Cardiac muscle cell (in vitro differentiated cells and primary cell): ENCODE measurements at regions not wholly inside any gene's neighbourhood (a gene's known extent, or its start where the extent isn't known, plus 50 kb on each side); places are given as distances from the start of the nearest gene placed in this dataset.

ENCODE experiments used
- DNase-seq, 2 donors: peaks; one replicate each; pipeline versions ENCODE4 v3.0.0 to v3.0.0-alpha.2; 2010 to 2017; ENCODE audit warnings: low read depth in 1 of 2, low spot score in 1 of 2
- H3K27ac ChIP-seq: fragments of 200-600 bp; sonication (generic); 2 replicates; pipeline ENCODE4 v1.5.1; 2016
- H3K27me3 ChIP-seq: fragments of 200-600 bp; sonication (generic); 2 replicates; pipeline ENCODE4 v1.6.0; 2016; ENCODE audit warnings: control low read depth
- H3K36me3 ChIP-seq: fragments of 200-600 bp; sonication (generic); 2 replicates; pipeline ENCODE4 v1.5.1; 2016; ENCODE audit warnings: control low read depth
- H3K4me1 ChIP-seq: fragments of 200-600 bp; sonication (generic); 2 replicates; pipeline ENCODE4 v1.8.1; 2017; ENCODE audit warnings: low read depth, mild to moderate bottlenecking, mixed run types
- H3K4me3 ChIP-seq: fragments of 200-600 bp; sonication (generic); 2 replicates; pipeline ENCODE4 v1.5.1; 2016; ENCODE audit warnings: mild to moderate bottlenecking
- H3K9me3 ChIP-seq: fragments of 200-600 bp; sonication (generic); 2 replicates; pipeline ENCODE4 v1.5.1; 2017; ENCODE audit warnings: low read depth, mild to moderate bottlenecking, control low read depth
- CTCF ChIP-seq: IDR thresholded peaks from 2 replicates; pipeline ENCODE4 v1.5.1; 2012; ENCODE audit warnings: low read depth, mild to moderate bottlenecking, low read length

- no peaks in the 10 kb centered on the region for H3K9me3 ChIP-seq
- no peak overlapping the region for H3K4me3 ChIP-seq
- no peak overlapping the region for H3K27ac ChIP-seq
- no peak for DNase-seq
- no peaks in the 10 kb centered on the region for H3K36me3 ChIP-seq
- H3K4me1 ChIP-seq: no peaks in the 10 kb centered on the region
- H3K27me3 ChIP-seq: no peaks in the 10 kb centered on the region
- no peak for TF ChIP-seq CTCF
Measured at GRCh38 chr2:42941633-42942176, 149.3 kb upstream of the HAAO start.

GRCh38 chr2:42939411-42940206 lies 147.2 kb upstream of the HAAO start:
- Histone ChIP-seq H3K36me3 (no peaks in the 10 kb centered on the region), H3K27me3 (no peaks in the 10 kb centered on the region), H3K27ac (no peak overlapping the region), H3K4me1 (peaks cover 4% of the 10 kb centered on the region), H3K9me3 (no peaks in the 10 kb centered on the region), H3K4me3 (no peak overlapping the region)
- no peak for DNase-seq
- no peak for TF ChIP-seq CTCF

- Histone ChIP-seq H3K4me3 (no peak overlapping the region), H3K9me3 (no peaks in the 10 kb centered on the region), H3K27me3 (no peaks in the 10 kb centered on the region), H3K27ac (no peak overlapping the region), H3K36me3 (no peaks in the 10 kb centered on the region), H3K4me1 (peaks cover 4% of the 10 kb centered on the region)
- DNase-seq: no peak
- TF ChIP-seq CTCF: no peak
Measured at GRCh38 chr2:42938671-42939370, 146.4 kb upstream of the HAAO start.

GRCh38 chr2:42937171-42937875 lies 144.9 kb upstream of the HAAO start:
- Histone ChIP-seq H3K27ac (no peak overlapping the region), H3K4me3 (no peak overlapping the region), H3K27me3 (no peaks in the 10 kb centered on the region), H3K9me3 (no peaks in the 10 kb centered on the region), H3K4me1 (peaks cover 13% of the 10 kb centered on the region), H3K36me3 (no peaks in the 10 kb centered on the region)
- TF ChIP-seq CTCF: no peak
- DNase-seq: no peak
